GM23338 (cell line): ENCODE measurements at regions not wholly inside any gene's neighbourhood (a gene's known extent, or its start where the extent isn't known, plus 50 kb on each side); places are given as distances from the start of the nearest gene placed in this dataset.

Experiments used
- ATAC-seq: fragments of 200-7000 bp; cut with Tn5 transposase; 3 replicates; pipeline ENCODE4 v1.9.1; 2020
- DNase-seq: peaks from one replicate; pipeline ENCODE4 v3.0.0-alpha.2; 2015; ENCODE audit warnings: low spot score
- H2AFZ ChIP-seq: fragments of 200-600 bp; sonication (generic); 2 replicates; pipeline ENCODE4 v1.8.0; 2016; ENCODE audit warnings: antibody characterized with exemption, mild to moderate bottlenecking, moderate library complexity
- H3F3A ChIP-seq: fragments of 200-600 bp; sonication (generic); replicated peaks from 2 replicates; pipeline ENCODE4 v1.8.0; 2017; ENCODE audit warnings: antibody characterized with exemption, mixed run types, low read depth
- H3K27ac ChIP-seq: fragments of 200-600 bp; sonication (generic); 2 replicates; pipeline ENCODE4 v1.6.1; 2016; ENCODE audit warnings: low read depth
- H3K27me3 ChIP-seq: fragments of 200-600 bp; sonication (generic); 2 replicates; pipeline ENCODE4 v1.8.0; 2016; ENCODE audit warnings: mild to moderate bottlenecking, mixed run types, moderate library complexity; ENCODE audit not compliant: insufficient read depth
- H3K36me3 ChIP-seq: fragments of 200-600 bp; sonication (generic); 2 replicates; pipeline ENCODE4 v1.8.0; 2016; ENCODE audit warnings: mild to moderate bottlenecking; ENCODE audit not compliant: insufficient read depth
- H3K4me1 ChIP-seq: fragments of 200-600 bp; sonication (generic); 2 replicates; pipeline ENCODE4 v1.8.0; 2016; ENCODE audit warnings: mild to moderate bottlenecking, moderate library complexity; ENCODE audit not compliant: insufficient read depth
- H3K4me2 ChIP-seq: fragments of 200-600 bp; sonication (generic); 2 replicates; pipeline ENCODE4 v1.7.1; 2017; ENCODE audit warnings: mixed run types
- H3K4me3 ChIP-seq: fragments of 200-600 bp; sonication (generic); 2 replicates; pipeline ENCODE4 v1.6.1; 2016; ENCODE audit warnings: mixed run types
- H3K79me2 ChIP-seq: fragments of 200-600 bp; sonication (generic); replicated peaks from 2 replicates; pipeline ENCODE4 v1.8.0; 2017; ENCODE audit warnings: mild to moderate bottlenecking; ENCODE audit not compliant: insufficient read depth
- H3K9me2 ChIP-seq: fragments of 200-600 bp; sonication (generic); 2 replicates; pipeline ENCODE4 v1.8.0; 2017; ENCODE audit not compliant: insufficient read depth
- H4K20me1 ChIP-seq: fragments of 200-600 bp; sonication (generic); replicated peaks from 2 replicates; pipeline ENCODE4 v1.8.0; 2017; ENCODE audit warnings: mild to moderate bottlenecking; ENCODE audit not compliant: insufficient read depth
- H3K27ac Mint-ChIP-seq: 2 replicates; pipeline ENCODE4 v1.8.0; 2020; ENCODE audit warnings: inconsistent platforms, mild to moderate bottlenecking, moderate library complexity, mixed read lengths
- H3K27me3 Mint-ChIP-seq: 3 replicates; pipeline ENCODE4 v1.8.0; 2022; ENCODE audit warnings: low read depth, mild to moderate bottlenecking, moderate library complexity, mixed read lengths, inconsistent platforms; ENCODE audit not compliant: insufficient read depth, poor library complexity
- H3K36me3 Mint-ChIP-seq: 3 replicates; pipeline ENCODE4 v1.8.0; 2021; ENCODE audit warnings: low read depth, mild to moderate bottlenecking, inconsistent platforms, moderate library complexity, mixed read lengths
- H3K4me1 Mint-ChIP-seq: 3 replicates; pipeline ENCODE4 v1.8.0; 2020; ENCODE audit warnings: mild to moderate bottlenecking, inconsistent platforms, mixed read lengths
- H3K4me3 Mint-ChIP-seq: 3 replicates; pipeline ENCODE4 v1.8.0; 2021; ENCODE audit warnings: moderate library complexity, mild to moderate bottlenecking, inconsistent platforms, mixed read lengths
- H3K9me3 Mint-ChIP-seq: 3 replicates; pipeline ENCODE4 v1.8.0; 2020; ENCODE audit warnings: moderate library complexity, mild to moderate bottlenecking, inconsistent platforms, mixed read lengths
- CREB1 ChIP-seq: fragments of 250-450 bp; sonication (Bioruptor Pico); IDR thresholded peaks from 2 replicates; pipeline ENCODE4 v1.5.0; 2020; ENCODE audit warnings: low read depth, mild to moderate bottlenecking, moderate library complexity
- ETS1 ChIP-seq: IDR thresholded peaks from 2 replicates; pipeline ENCODE4 v1.6.1; 2016; ENCODE audit warnings: antibody characterized with exemption
- EZH2 ChIP-seq: fragments of 200-600 bp; sonication (generic); IDR thresholded peaks from one replicate; pipeline ENCODE4 v1.8.0; 2017; ENCODE audit warnings: antibody characterized with exemption, mild to moderate bottlenecking, low read depth; ENCODE audit not compliant: unreplicated experiment
- EZH2phosphoT487 ChIP-seq: fragments of 200-600 bp; sonication (generic); IDR thresholded peaks from one replicate; pipeline ENCODE4 v1.8.1; 2018; ENCODE audit warnings: antibody characterized with exemption; ENCODE audit not compliant: unreplicated experiment
- JUNB ChIP-seq: IDR thresholded peaks from one replicate; pipeline ENCODE4 v1.6.1; 2016; ENCODE audit warnings: antibody characterized with exemption; ENCODE audit not compliant: unreplicated experiment
- NANOG ChIP-seq: IDR thresholded peaks from 2 replicates; pipeline ENCODE4 v1.6.1; 2016; ENCODE audit warnings: antibody characterized with exemption, borderline replicate concordance
- POLR2AphosphoS5 ChIP-seq: IDR thresholded peaks from 2 replicates; pipeline ENCODE4 v1.6.1; 2016; ENCODE audit warnings: antibody characterized with exemption, low read depth
- REST ChIP-seq: IDR thresholded peaks from one replicate; pipeline ENCODE4 v1.6.1; 2018; ENCODE audit warnings: antibody characterized with exemption; ENCODE audit not compliant: unreplicated experiment
- STAT1 ChIP-seq: IDR thresholded peaks from one replicate; pipeline ENCODE4 v1.6.1; 2016; ENCODE audit warnings: antibody characterized with exemption; ENCODE audit not compliant: unreplicated experiment
- ZNF114 ChIP-seq: fragments of 250-450 bp; sonication (Bioruptor Pico); IDR thresholded peaks from 2 replicates; pipeline ENCODE4 v1.5.0; 2020; ENCODE audit warnings: mild to moderate bottlenecking, moderate library complexity
- ZNF331 ChIP-seq: fragments of 250-450 bp; sonication (Bioruptor Pico); IDR thresholded peaks from 2 replicates; pipeline ENCODE4 v1.5.0; 2020; ENCODE audit warnings: low read depth, mild to moderate bottlenecking, moderate library complexity
- TF ChIP-seq, protein P1 (sequence below), 2 experiments: fragments of 200-600 bp in 1 of 2; sonication (generic) in 1 of 2; conservative IDR thresholded peaks; 2 replicates each; pipeline versions ENCODE4 v1.5.1 to v1.6.1; 2016 to 2017; ENCODE audit warnings: antibody characterized with exemption in 2 of 2, low read depth in 2 of 2, mild to moderate bottlenecking in 2 of 2, moderate library complexity in 1 of 2
- TF ChIP-seq, protein P2 (sequence below): fragments of 250-450 bp; sonication (Bioruptor Pico); IDR thresholded peaks from 2 replicates; pipeline ENCODE4 v1.5.0; 2020; ENCODE audit warnings: mild to moderate bottlenecking, moderate library complexity

- no peak overlapping the region for H3K27ac ChIP-seq
- Mint-ChIP-seq H3K36me3 (no peaks in the 10 kb centered on the region), H3K4me3 (no peak overlapping the region), H3K27me3 (peaks cover 3% of the 10 kb centered on the region), H3K27ac (no peak overlapping the region), H3K9me3 (no peaks in the 10 kb centered on the region), H3K4me1 (no peaks in the 10 kb centered on the region)
- ATAC-seq: no peak
- H3K4me1 ChIP-seq: no peaks in the 10 kb centered on the region
- no peak overlapping the region for H3K4me2 ChIP-seq
- no peaks in the 10 kb centered on the region for H3K36me3 ChIP-seq
- peak overlapping the region; percentile 41; the same call in 1 of the 2 replicates for H2AFZ ChIP-seq
- DNase-seq: no peak
- no peak overlapping the region for H3K4me3 ChIP-seq
- TF ChIP-seq ZNF331 (CRISPR knock-in tag) (no peak), REST (no peak), POLR2AphosphoS5 (no peak), NANOG (no peak), JUNB (no peak), ETS1 (no peak), ZNF114 (no peak), CREB1 (no peak), STAT1 (no peak), EZH2 (no peak), EZH2phosphoT487 (no peak)
- TF ChIP-seq, protein P1, sequence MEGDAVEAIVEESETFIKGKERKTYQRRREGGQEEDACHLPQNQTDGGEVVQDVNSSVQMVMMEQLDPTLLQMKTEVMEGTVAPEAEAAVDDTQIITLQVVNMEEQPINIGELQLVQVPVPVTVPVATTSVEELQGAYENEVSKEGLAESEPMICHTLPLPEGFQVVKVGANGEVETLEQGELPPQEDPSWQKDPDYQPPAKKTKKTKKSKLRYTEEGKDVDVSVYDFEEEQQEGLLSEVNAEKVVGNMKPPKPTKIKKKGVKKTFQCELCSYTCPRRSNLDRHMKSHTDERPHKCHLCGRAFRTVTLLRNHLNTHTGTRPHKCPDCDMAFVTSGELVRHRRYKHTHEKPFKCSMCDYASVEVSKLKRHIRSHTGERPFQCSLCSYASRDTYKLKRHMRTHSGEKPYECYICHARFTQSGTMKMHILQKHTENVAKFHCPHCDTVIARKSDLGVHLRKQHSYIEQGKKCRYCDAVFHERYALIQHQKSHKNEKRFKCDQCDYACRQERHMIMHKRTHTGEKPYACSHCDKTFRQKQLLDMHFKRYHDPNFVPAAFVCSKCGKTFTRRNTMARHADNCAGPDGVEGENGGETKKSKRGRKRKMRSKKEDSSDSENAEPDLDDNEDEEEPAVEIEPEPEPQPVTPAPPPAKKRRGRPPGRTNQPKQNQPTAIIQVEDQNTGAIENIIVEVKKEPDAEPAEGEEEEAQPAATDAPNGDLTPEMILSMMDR (conservative IDR thresholded peaks at IDR 0.05; ENCODE audit: low read depth in 2 of 2): no peak
- TF ChIP-seq, protein P2, sequence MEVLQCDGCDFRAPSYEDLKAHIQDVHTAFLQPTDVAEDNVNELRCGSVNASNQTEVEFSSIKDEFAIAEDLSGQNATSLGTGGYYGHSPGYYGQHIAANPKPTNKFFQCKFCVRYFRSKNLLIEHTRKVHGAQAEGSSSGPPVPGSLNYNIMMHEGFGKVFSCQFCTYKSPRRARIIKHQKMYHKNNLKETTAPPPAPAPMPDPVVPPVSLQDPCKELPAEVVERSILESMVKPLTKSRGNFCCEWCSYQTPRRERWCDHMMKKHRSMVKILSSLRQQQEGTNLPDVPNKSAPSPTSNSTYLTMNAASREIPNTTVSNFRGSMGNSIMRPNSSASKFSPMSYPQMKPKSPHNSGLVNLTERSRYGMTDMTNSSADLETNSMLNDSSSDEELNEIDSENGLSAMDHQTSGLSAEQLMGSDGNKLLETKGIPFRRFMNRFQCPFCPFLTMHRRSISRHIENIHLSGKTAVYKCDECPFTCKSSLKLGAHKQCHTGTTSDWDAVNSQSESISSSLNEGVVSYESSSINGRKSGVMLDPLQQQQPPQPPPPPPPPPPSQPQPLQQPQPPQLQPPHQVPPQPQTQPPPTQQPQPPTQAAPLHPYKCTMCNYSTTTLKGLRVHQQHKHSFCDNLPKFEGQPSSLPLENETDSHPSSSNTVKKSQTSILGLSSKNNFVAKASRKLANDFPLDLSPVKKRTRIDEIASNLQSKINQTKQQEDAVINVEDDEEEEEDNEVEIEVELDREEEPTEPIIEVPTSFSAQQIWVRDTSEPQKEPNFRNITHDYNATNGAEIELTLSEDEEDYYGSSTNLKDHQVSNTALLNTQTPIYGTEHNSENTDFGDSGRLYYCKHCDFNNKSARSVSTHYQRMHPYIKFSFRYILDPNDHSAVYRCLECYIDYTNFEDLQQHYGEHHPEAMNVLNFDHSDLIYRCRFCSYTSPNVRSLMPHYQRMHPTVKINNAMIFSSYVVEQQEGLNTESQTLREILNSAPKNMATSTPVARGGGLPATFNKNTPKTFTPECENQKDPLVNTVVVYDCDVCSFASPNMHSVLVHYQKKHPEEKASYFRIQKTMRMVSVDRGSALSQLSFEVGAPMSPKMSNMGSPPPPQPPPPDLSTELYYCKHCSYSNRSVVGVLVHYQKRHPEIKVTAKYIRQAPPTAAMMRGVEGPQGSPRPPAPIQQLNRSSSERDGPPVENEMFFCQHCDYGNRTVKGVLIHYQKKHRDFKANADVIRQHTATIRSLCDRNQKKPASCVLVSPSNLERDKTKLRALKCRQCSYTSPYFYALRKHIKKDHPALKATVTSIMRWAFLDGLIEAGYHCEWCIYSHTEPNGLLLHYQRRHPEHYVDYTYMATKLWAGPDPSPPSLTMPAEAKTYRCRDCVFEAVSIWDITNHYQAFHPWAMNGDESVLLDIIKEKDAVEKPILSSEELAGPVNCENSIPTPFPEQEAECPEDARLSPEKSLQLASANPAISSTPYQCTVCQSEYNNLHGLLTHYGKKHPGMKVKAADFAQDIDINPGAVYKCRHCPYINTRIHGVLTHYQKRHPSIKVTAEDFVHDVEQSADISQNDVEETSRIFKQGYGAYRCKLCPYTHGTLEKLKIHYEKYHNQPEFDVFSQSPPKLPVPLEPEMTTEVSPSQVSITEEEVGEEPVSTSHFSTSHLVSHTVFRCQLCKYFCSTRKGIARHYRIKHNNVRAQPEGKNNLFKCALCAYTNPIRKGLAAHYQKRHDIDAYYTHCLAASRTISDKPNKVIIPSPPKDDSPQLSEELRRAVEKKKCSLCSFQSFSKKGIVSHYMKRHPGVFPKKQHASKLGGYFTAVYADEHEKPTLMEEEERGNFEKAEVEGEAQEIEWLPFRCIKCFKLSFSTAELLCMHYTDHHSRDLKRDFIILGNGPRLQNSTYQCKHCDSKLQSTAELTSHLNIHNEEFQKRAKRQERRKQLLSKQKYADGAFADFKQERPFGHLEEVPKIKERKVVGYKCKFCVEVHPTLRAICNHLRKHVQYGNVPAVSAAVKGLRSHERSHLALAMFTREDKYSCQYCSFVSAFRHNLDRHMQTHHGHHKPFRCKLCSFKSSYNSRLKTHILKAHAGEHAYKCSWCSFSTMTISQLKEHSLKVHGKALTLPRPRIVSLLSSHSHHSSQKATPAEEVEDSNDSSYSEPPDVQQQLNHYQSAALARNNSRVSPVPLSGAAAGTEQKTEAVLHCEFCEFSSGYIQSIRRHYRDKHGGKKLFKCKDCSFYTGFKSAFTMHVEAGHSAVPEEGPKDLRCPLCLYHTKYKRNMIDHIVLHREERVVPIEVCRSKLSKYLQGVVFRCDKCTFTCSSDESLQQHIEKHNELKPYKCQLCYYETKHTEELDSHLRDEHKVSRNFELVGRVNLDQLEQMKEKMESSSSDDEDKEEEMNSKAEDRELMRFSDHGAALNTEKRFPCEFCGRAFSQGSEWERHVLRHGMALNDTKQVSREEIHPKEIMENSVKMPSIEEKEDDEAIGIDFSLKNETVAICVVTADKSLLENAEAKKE (CRISPR knock-in tag): no peak
- no peaks in the 10 kb centered on the region for H3K27me3 ChIP-seq
- no peaks in the 10 kb centered on the region; the same call in 1 of the 2 replicates for H3K9me2 ChIP-seq
- no peaks in the 10 kb centered on the region for H4K20me1 ChIP-seq
- no peaks in the 10 kb centered on the region for H3F3A ChIP-seq
- no peaks in the 10 kb centered on the region for H3K79me2 ChIP-seq
Observed at GRCh38 chr3:150306906-150307305, 101.2 kb upstream of the TSC22D2 start.
